H1 (cell line): ENCODE measurements at regions not wholly inside any gene's neighbourhood (a gene's known extent, or its start where the extent isn't known, plus 50 kb on each side); places are given as distances from the start of the nearest gene placed in this dataset.

ENCODE experiments used
- CTCF ChIP-seq, 3 experiments: IDR thresholded peaks; 1 replicate in 2 of 3; 2 replicates in 1 of 3; pipeline versions ENCODE4 v1.5.1 to v1.6.1; 2011; ENCODE audit warnings: low read length in 3 of 3, mild to moderate bottlenecking in 3 of 3, inconsistent platforms in 2 of 3, low read depth in 1 of 3, moderate library complexity in 1 of 3; ENCODE audit not compliant: insufficient read depth in 1 of 3; ENCODE audit errors: control extremely low read depth in 1 of 3
- FOSL1 ChIP-seq: IDR thresholded peaks from 2 replicates; pipeline ENCODE4 v1.6.1; 2011; ENCODE audit warnings: mild to moderate bottlenecking, low read depth, low read length, moderate library complexity; ENCODE audit not compliant: insufficient read depth
- HDAC2 ChIP-seq, 2 experiments: fragments of 300-600 bp in 1 of 2; sonication (generic) in 1 of 2; IDR thresholded peaks; 2 replicates each; pipeline ENCODE4 v1.6.1; 2011 to 2012; ENCODE audit warnings: low read depth in 2 of 2, low read length in 2 of 2, mild to moderate bottlenecking in 2 of 2, moderate library complexity in 2 of 2, borderline replicate concordance in 1 of 2, inconsistent platforms in 1 of 2
- MAFK ChIP-seq: IDR thresholded peaks from 2 replicates; pipeline ENCODE4 v1.6.1; 2012; ENCODE audit warnings: low read depth, mild to moderate bottlenecking, improper control_type of control experiment, low read length
- POLR2A ChIP-seq, 2 experiments: IDR thresholded peaks; 1 replicate in 1 of 2; 2 replicates in 1 of 2; pipeline ENCODE4 v1.6.1; 2011; ENCODE audit warnings: low read depth in 2 of 2, low read length in 2 of 2, mild to moderate bottlenecking in 2 of 2; ENCODE audit errors: control extremely low read depth in 1 of 2
- SP1 ChIP-seq: IDR thresholded peaks from 2 replicates; pipeline ENCODE4 v1.6.1; 2011; ENCODE audit warnings: low read depth, low read length

- TF ChIP-seq POLR2A (IDR thresholded peaks at IDR 0.05; ENCODE audit: control extremely low read depth in 1 of 2, low read depth in 2 of 2, low read length in 2 of 2) (no peak), CTCF (IDR thresholded peaks at IDR 0.05; ENCODE audit: control extremely low read depth in 1 of 3, insufficient read depth in 1 of 3, low read depth in 1 of 3, low read length in 3 of 3) (no peak), MAFK (no peak), SP1 (no peak), HDAC2 (IDR thresholded peaks at IDR 0.05; ENCODE audit: borderline replicate concordance in 1 of 2, low read depth in 2 of 2, low read length in 2 of 2) (no peak), FOSL1 (no peak)
Observed at GRCh38 chr16:86257546-86257945, 252.8 kb upstream of the FOXF1 start.
